GM19372 (cell line): ENCODE measurements at regions not wholly inside any gene's neighbourhood (a gene's known extent, or its start where the extent isn't known, plus 50 kb on each side); places are given as distances from the start of the nearest gene placed in this dataset.

Experiments
- ATAC-seq: cut with Tn5 transposase; IDR thresholded peaks from one replicate; pipeline ENCODE4 v1.9.1; 2021; ENCODE audit warnings: mild to moderate bottlenecking, low read depth, moderate library complexity; ENCODE audit not compliant: unreplicated experiment

DNA sequence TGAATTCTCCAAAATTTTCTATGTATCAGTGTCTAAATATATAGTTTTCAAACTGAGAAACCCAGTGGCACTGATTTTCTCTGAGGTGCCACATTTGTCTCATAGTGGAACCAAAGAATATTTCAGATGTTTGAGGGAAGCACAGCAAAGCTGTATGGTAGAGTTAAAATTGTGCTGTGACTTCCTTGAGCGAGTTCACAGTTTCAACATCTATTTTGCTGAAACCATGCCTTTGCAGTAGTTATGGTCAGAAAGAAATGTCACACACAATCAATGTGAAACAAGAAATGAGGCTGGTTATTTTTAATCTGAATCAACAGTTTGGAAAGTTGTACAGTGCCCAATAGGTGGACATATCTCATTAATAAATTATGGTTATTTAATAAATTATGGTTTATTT, 394.0 kb upstream of the SPTLC3 start:
- no peak for ATAC-seq

- no peak for ATAC-seq
These were observed 391.7 kb upstream of the SPTLC3 start for GRCh38 chr20:12617076-12617475.

GRCh38 chr20:12623870-12624269, 384.9 kb upstream of the SPTLC3 start:
- no peak for ATAC-seq

GRCh38 chr20:12627485-12627884, 381.3 kb upstream of the SPTLC3 start:
- no peak for ATAC-seq

GRCh38 chr20:12638633-12639312, 370.0 kb upstream of the SPTLC3 start:
- ATAC-seq, result no peak

- ATAC-seq, result no peak
These were observed 368.5 kb upstream of the SPTLC3 start for GRCh38 chr20:12640251-12640650.

DNA sequence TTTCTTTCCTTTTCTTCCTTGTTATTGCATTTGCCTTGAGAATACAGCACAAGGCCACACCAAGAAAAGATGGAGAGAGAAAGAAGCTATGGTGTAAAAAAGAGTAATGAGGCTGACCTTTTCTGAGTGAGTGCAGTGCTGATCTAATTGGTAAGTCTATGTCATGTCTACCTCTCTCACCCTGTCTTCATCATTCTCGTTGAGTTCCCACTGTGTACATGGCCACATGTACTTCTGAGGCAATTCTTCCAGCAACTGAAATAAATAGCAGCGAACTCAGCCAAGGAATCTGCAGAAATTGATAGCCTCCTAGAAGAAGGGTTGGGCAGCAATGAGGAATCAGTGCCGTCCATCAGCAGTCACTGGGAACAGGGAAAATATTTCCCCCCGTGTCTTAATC, 367.2 kb upstream of the SPTLC3 start:
- no peak for ATAC-seq

GRCh38 chr20:12644461-12644860, 364.3 kb upstream of the SPTLC3 start:
- ATAC-seq, result no peak

GRCh38 chr20:12649234-12649633, 359.5 kb upstream of the SPTLC3 start:
- no peak for ATAC-seq

DNA sequence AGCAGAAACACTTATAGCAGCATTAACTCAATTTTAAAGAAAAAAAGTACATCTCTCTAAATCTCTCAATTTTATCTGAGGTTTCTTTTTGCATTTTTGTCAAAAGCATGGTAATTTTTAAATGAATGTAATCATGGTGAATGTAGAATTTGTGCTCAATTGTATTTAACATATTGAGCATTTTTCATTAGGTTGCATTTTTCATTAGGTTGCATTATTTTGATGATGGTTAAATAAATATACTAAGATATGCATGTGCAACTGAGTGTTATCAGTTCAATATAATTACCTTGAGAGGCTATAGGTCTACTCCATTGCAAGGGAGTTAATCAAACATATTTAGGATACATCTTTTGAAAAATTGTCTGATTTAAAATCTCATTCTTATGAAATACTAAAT, 355.1 kb upstream of the SPTLC3 start:
- ATAC-seq, result no peak

DNA sequence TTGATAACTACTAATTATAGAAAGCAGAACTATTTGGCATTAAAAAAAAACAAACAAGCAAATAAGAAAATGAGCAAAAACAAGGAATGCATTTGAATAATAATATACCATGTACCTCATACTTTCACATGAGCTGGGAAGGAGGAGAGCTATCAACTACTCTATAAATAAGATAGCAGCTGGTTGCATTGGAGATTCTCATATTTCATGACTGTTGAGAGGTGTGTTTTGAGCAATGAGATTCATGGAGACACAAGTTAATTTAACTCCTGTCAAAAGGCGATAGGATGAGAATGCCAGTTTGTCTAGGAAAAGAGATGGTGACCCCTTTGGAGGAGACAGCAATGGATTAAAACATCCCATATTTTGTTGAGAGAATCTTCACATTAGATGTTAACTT, 348.8 kb upstream of the SPTLC3 start:
- no peak for ATAC-seq

DNA sequence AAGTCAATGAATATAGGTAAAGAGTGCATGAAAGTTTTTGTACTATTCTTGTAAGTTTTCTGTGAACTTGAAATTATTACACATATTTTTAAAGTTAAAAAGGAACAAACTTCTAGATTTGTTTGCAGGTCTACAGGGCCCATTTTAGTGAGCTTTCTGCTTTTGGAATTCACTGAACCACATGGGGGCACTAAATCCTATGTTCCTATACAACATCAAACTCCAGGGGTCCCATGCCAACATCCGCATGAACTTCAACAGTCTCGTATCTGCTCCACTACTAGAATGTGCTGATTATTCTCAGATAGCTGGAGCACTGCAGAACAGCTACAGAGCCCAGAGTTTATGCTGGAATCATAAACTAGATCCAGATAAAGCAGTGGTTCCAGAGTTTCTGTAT, 347.9 kb upstream of the SPTLC3 start:
- no peak for ATAC-seq

DNA sequence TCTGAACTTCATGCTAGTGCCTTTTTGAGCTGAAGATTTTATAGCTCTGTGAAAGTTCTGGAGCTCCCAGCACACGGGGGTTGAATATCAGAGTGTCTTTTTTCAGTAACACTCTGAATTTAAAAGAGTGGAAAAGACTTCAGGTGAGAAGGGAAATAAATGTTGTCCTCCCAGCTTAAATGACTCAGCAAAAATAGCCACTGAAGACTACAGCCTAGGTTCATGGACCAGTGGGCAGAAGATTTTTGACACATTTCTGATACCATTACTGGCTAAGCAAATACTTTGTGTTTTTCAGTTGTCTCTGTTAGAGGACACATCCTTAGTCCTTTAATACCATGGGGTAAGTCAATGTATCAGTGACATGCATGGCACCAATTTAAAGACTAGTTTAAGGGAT, 338.5 kb upstream of the SPTLC3 start:
- no peak for ATAC-seq

- no peak for ATAC-seq
These were observed 335.4 kb upstream of the SPTLC3 start for GRCh38 chr20:12673352-12673751.

DNA sequence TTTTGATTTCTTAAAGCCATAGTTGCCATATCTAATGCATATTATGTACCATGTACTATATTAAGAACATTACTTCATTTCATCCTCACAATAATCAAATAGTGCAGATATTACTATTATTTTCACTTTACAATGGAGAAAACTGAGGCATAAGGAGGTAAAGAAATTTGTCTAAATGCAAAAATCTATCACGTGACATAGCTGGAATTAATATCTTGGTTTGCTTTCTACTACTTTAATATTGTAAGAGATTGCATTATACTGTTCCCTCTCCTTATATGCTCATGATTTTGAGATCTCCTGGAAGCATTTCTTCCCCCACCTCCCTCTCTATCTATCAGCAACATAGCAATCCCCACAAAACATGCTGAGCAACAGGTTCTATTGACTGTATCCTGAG, 330.8 kb upstream of the SPTLC3 start:
- no peak for ATAC-seq

GRCh38 chr20:12679447-12679846, 329.3 kb upstream of the SPTLC3 start:
- ATAC-seq, result no peak

- ATAC-seq, result no peak
These were observed 326.2 kb upstream of the SPTLC3 start for GRCh38 chr20:12682613-12683012.

- no peak for ATAC-seq
These were observed 321.3 kb upstream of the SPTLC3 start for GRCh38 chr20:12687476-12687875.

DNA sequence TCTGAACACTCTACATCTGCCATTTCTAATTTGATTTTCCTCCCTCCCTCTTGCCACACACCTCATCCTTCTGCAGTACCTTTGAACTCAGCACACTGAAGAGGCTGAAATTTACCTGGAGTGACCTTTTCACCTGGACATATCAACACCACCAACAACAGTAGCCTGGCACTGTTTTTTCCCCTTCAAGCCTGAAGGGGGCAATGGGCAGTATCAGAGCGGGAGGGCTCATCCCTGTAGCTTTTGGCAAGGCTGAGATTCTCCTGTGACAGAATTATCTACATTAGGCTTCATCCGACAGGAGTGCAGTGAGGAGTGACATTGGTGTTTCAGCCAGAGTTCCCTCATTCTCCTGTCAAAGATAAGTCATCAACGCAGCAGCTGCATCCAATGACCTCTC, 312.8 kb upstream of the SPTLC3 start:
- no peak for ATAC-seq

DNA sequence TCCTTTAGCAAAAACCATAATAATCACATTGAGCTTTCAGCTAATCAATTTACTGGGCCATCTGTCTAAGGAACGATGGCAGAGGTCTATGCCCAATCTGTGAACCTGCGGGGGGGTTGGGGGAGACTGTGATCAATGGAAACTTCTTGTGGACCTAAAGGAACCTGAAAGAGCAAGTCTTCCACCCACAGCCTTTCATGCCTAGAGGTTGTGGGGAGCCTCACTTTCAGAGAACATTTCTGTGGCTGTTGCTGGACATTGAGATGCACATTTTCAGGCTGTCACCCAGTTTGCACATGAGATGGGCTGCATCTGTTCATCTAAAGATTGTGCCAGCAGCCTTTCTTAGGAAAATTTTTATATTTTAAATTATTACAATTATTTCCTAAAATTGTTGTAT, 310.0 kb upstream of the SPTLC3 start:
- no peak for ATAC-seq

- ATAC-seq, result no peak
These were observed 309.2 kb upstream of the SPTLC3 start for GRCh38 chr20:12699374-12700228.

DNA sequence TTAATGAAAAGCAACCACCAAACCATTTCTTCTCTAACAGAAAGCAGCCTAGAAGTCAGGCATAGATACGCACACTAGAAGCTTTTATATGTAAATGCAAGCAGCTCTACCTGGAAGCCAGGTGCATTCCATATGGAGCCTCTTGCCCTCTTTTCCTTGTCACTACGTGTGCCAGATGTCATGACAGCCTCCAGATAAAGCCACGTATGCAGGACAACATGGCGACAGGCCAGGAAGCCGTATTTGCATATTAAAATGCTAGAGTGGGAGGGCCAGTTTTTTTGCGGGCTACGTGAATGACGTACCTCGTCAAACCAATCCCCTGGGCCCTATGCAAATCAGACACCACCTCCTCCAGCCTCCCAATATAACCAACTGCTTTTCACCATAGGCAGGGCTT, 308.1 kb upstream of the SPTLC3 start:
- no peak for ATAC-seq
